Kidney epithelial cell (primary cell): ENCODE measurements at regions not wholly inside any gene's neighbourhood (a gene's known extent, or its start where the extent isn't known, plus 50 kb on each side); places are given as distances from the start of the nearest gene placed in this dataset.

Source experiments
- DNase-seq: peaks from one replicate; pipeline ENCODE4 v3.0.0-alpha.2; 2010; ENCODE audit warnings: low read depth
- H3K27me3 ChIP-seq: 2 replicates; pipeline ENCODE4 v1.6.0; 2011; ENCODE audit warnings: low read length; ENCODE audit not compliant: control insufficient read depth, insufficient read depth
- H3K36me3 ChIP-seq: 2 replicates; pipeline ENCODE4 v1.5.1; 2011; ENCODE audit warnings: low read length; ENCODE audit not compliant: control insufficient read depth, insufficient read depth
- H3K4me3 ChIP-seq: 2 replicates; pipeline ENCODE4 v1.5.1; 2011; ENCODE audit warnings: low read depth, mild to moderate bottlenecking, control low read depth, low read length
- TF ChIP-seq, protein P1 (sequence below): IDR thresholded peaks from 2 replicates; pipeline ENCODE4 v1.5.1; 2011; ENCODE audit warnings: mild to moderate bottlenecking, moderate library complexity, low read length, control low read depth, inconsistent platforms; ENCODE audit not compliant: insufficient read depth, poor library complexity, severe bottlenecking

DNA sequence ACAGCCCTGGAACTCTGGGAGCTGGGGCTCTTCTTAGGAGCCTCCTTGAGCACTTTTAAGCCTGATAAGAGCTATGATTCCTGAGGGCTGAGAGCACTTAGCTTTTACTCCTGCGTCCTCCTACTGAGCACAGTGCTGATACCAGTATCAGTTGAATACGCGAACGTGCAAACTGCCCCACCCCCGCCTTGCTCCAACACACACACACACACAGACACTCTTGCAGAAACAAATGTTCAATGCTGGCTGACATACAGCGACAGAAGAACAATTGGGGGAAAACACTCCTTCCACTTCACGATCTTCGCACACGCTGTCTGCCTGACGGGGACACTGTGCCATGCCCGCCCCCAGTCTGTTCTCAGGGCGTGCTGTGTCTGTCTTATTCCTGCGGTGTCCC lies 57.2 kb upstream of the DLK1 start:
- TF ChIP-seq, protein P1, sequence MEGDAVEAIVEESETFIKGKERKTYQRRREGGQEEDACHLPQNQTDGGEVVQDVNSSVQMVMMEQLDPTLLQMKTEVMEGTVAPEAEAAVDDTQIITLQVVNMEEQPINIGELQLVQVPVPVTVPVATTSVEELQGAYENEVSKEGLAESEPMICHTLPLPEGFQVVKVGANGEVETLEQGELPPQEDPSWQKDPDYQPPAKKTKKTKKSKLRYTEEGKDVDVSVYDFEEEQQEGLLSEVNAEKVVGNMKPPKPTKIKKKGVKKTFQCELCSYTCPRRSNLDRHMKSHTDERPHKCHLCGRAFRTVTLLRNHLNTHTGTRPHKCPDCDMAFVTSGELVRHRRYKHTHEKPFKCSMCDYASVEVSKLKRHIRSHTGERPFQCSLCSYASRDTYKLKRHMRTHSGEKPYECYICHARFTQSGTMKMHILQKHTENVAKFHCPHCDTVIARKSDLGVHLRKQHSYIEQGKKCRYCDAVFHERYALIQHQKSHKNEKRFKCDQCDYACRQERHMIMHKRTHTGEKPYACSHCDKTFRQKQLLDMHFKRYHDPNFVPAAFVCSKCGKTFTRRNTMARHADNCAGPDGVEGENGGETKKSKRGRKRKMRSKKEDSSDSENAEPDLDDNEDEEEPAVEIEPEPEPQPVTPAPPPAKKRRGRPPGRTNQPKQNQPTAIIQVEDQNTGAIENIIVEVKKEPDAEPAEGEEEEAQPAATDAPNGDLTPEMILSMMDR, result no peak
- Histone ChIP-seq H3K27me3 (peaks cover 56% of the 10 kb centered on the region), H3K36me3 (no peaks in the 10 kb centered on the region), H3K4me3 (no peak overlapping the region)
- no peak for DNase-seq

DNA sequence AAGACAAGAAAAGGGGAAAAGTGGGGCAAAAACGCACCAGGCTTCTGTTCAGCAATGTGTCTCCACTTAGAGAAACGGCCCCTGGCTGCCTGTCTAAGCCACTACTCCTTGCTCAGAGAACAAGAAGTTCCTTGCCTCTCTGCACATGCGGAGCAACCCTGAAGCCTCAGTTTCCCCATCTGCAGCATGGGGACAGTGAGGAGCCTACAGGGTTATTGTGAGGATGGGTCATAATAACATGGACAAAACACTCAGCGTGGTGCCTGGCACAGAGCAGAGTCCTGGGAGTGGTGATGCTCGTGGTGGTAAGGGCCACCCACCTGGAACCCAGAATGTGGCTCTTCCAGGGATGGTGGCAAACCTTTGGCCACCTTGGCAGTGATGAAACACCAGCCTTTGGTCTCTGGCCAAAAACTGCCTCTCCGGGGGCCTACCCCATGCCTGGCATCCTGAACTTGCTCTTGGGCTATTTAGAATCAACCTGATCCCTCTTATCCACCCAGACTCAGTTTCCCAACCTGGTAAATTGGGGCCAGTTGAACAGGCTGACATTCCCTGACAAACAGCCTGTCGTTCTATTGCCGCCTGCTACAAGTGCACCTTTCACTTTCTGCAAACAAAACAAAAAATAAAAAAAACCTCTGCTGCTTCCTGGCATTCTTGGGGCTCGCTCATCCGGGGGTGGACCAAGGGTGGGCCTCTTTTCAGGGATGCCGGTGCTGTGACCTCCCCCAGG lies 56.5 kb upstream of the DLK1 start:
- DNase-seq, result no peak
- Histone ChIP-seq H3K27me3 (peaks cover 62% of the 10 kb centered on the region), H3K36me3 (no peaks in the 10 kb centered on the region), H3K4me3 (no peak overlapping the region)
- TF ChIP-seq, protein P1, result no peak

DNA sequence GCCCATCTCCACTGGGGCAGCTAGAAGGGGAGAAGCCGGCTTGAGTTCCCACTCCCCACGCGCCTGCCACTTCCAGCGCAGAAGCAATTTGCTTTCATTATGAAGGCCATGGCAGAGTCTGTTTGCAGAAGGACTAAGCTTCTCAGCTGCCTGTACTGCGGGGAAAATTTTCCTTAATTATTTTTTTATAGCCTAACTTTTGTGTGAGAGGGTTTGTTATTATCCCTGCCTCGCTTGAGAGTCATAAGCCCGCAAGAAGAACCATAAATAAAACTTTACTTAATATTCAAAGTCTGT lies 56.0 kb upstream of the DLK1 start:
- no peaks in the 10 kb centered on the region for H3K36me3 ChIP-seq
- no peak for DNase-seq
- no peak overlapping the region for H3K4me3 ChIP-seq
- TF ChIP-seq, protein P1, result no peak
- peaks cover 62% of the 10 kb centered on the region for H3K27me3 ChIP-seq

DNA sequence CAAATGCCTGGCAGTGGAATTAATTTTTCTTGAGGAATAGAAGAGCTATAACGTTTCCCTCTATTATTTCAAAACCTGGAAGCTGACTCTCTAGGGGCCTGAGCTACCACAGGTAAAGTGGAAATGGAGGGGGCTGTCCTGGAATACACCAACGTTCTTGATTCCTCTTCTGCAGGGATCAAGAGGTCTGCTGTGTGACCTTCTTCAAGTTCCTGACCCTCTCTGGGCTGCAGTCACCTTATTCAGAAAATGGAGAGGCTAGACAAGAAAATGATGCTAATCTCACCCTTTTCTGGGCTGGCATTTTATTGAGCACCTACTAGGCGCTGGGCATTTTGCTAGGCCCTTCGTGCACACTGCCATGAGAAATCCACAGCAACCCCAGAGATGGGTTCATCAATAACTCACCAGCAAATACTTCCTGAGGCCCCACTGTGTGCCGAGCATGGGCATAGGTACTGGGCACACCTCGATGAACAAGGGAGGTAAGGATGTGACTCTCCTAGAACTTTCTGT lies 55.2 kb upstream of the DLK1 start:
- DNase-seq, result no peak
- Histone ChIP-seq H3K36me3 (no peaks in the 10 kb centered on the region), H3K4me3 (no peak overlapping the region), H3K27me3 (peaks cover 67% of the 10 kb centered on the region)
- TF ChIP-seq, protein P1, result no peak

DNA sequence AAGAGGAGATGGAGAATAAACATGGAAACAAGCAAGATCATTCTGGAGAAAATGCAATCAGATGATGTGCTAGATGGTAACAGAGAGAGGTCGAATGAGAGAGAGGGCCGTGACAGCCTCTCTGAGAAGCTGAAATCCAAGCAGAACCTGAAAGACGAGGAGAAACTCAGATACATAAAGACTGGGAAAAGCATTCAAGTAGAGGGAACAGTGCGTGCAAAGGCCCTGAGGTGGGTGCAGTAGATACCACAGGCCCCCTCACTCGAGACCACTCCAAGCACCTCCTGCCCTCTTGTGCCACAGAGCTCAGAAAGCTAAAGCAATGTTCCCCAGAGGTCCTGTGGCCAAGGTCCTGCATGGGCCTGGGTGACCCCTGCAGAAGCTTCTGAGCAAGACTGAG lies 54.8 kb upstream of the DLK1 start:
- H3K36me3 ChIP-seq, result no peaks in the 10 kb centered on the region

More for the DNA sequence above, 54.8 kb upstream of the DLK1 start:
- no peak for DNase-seq
- Histone ChIP-seq H3K4me3 (no peak overlapping the region), H3K27me3 (peaks cover 66% of the 10 kb centered on the region)
- TF ChIP-seq, protein P1, result no peak
